Chondrocyte (in vitro differentiated cells): ENCODE measurements at regions not wholly inside any gene's neighbourhood (a gene's known extent, or its start where the extent isn't known, plus 50 kb on each side); places are given as distances from the start of the nearest gene placed in this dataset.

Experiments
- DNase-seq: peaks from one replicate; pipeline ENCODE4 v3.0.0; 2021; ENCODE audit warnings: mixed read lengths, low spot score
- H3K27ac Mint-ChIP-seq: one replicate; pipeline ENCODE4 v1.8.0; 2021; ENCODE audit warnings: mild to moderate bottlenecking, moderate library complexity, mixed read lengths; ENCODE audit not compliant: unreplicated experiment
- H3K27me3 Mint-ChIP-seq: 2 replicates; pipeline ENCODE4 v1.8.0; 2021; ENCODE audit warnings: low read depth, mixed read lengths
- H3K36me3 Mint-ChIP-seq: 2 replicates; pipeline ENCODE4 v1.8.0; 2021; ENCODE audit warnings: low read depth, mixed read lengths
- H3K4me1 Mint-ChIP-seq: 2 replicates; pipeline ENCODE4 v1.8.0; 2021; ENCODE audit warnings: low read depth, mild to moderate bottlenecking, mixed read lengths
- H3K4me3 Mint-ChIP-seq: one replicate; pipeline ENCODE4 v1.8.0; 2021; ENCODE audit warnings: mild to moderate bottlenecking, moderate library complexity, mixed read lengths; ENCODE audit not compliant: unreplicated experiment
- H3K9me3 Mint-ChIP-seq: 2 replicates; pipeline ENCODE4 v1.8.0; 2021; ENCODE audit warnings: low read depth, mixed read lengths
- CTCF ChIP-seq: fragments of 200-600 bp; sonication (generic); IDR thresholded peaks from 2 replicates; pipeline ENCODE4 v1.5.0; 2021; ENCODE audit warnings: antibody characterized with exemption, mild to moderate bottlenecking, moderate library complexity

GRCh38 chr21:15164273-15164672 is 99.5 kb upstream of the NRIP1 start:
- Mint-ChIP-seq H3K27ac (no peak overlapping the region), H3K4me1 (no peaks in the 10 kb centered on the region), H3K27me3 (peaks cover 3% of the 10 kb centered on the region), H3K4me3 (no peak overlapping the region), H3K36me3 (no peaks in the 10 kb centered on the region), H3K9me3 (no peaks in the 10 kb centered on the region)
- no peak for DNase-seq
- no peak for TF ChIP-seq CTCF

GRCh38 chr21:15164678-15165303 is 100.0 kb upstream of the NRIP1 start:
- Mint-ChIP-seq H3K4me3 (no peak overlapping the region), H3K27me3 (peaks cover 3% of the 10 kb centered on the region)

GRCh38 chr21:15170614-15171013 is 105.8 kb upstream of the NRIP1 start:
- H3K4me1 Mint-ChIP-seq: no peaks in the 10 kb centered on the region
- no peak overlapping the region for H3K4me3 Mint-ChIP-seq

More at GRCh38 chr21:15164678-15165303, 100.0 kb upstream of the NRIP1 start:
- no peak overlapping the region for H3K27ac Mint-ChIP-seq
- H3K4me1 Mint-ChIP-seq: no peaks in the 10 kb centered on the region
- DNase-seq: no peak
- no peaks in the 10 kb centered on the region for H3K9me3 Mint-ChIP-seq
- no peaks in the 10 kb centered on the region for H3K36me3 Mint-ChIP-seq
- no peak for TF ChIP-seq CTCF

GRCh38 chr21:15171546-15171945 is 106.7 kb upstream of the NRIP1 start:
- Mint-ChIP-seq H3K27me3 (no peaks in the 10 kb centered on the region), H3K9me3 (no peaks in the 10 kb centered on the region), H3K36me3 (no peaks in the 10 kb centered on the region), H3K4me3 (no peak overlapping the region), H3K4me1 (peaks cover 4% of the 10 kb centered on the region), H3K27ac (no peak overlapping the region)
- DNase-seq: no peak
- TF ChIP-seq CTCF: no peak

More at GRCh38 chr21:15170614-15171013, 105.8 kb upstream of the NRIP1 start:
- H3K27ac Mint-ChIP-seq: no peak overlapping the region
- TF ChIP-seq CTCF: no peak
- H3K9me3 Mint-ChIP-seq: no peaks in the 10 kb centered on the region
- H3K27me3 Mint-ChIP-seq: peaks cover 3% of the 10 kb centered on the region
- no peak for DNase-seq
- H3K36me3 Mint-ChIP-seq: no peaks in the 10 kb centered on the region

GRCh38 chr21:15172963-15173362 is 108.2 kb upstream of the NRIP1 start:
- H3K27me3 Mint-ChIP-seq: no peaks in the 10 kb centered on the region
- TF ChIP-seq CTCF: no peak
- no peaks in the 10 kb centered on the region for H3K9me3 Mint-ChIP-seq
- no peak overlapping the region for H3K27ac Mint-ChIP-seq
- no peak overlapping the region for H3K4me3 Mint-ChIP-seq
- DNase-seq: no peak
- H3K4me1 Mint-ChIP-seq: peaks cover 4% of the 10 kb centered on the region
- H3K36me3 Mint-ChIP-seq: no peaks in the 10 kb centered on the region
